ENCODE measurements at regions not wholly inside any gene's neighbourhood (a gene's known extent, or its start where the extent isn't known, plus 50 kb on each side); places are given as distances from the start of the nearest gene placed in this dataset.
A peak's percentile ranks its signal among the peaks of the same experiment; 100 is the strongest.

DNA sequence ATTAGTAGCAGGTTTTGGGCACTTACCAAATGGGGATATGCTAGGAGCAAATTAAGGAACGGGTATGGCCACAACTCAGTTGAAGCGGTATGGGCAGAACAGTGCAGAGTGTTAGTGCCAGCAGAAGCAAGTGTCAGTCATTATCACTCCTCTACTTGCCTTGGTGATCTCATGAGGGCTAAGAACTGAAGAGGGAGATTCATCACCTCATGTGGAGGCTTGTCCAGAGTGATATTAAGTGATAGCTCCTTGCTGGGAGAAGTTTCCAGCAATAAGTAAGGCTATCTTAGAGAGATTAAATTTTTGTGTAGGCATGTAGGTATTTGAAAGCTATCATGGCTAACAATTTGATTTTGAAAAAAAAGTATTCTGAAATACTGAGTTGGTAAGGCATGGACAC lies 615.4 kb upstream of the SMIM31 start:
- H4K91ac ChIP-seq (replicated peaks; ENCODE audit: insufficient read length, low read length): no peak overlapping the region
- H2AFZ ChIP-seq (ENCODE audit: low read length): no peak overlapping the region
- H3K79me1 ChIP-seq (ENCODE audit: low read depth, low read length): no peaks in the 10 kb centered on the region
- no peak overlapping the region for H3K18ac ChIP-seq (ENCODE audit: extremely low read depth, low read length)
- peak overlapping the region; percentile 69 for H3K4ac ChIP-seq (replicated peaks; ENCODE audit: insufficient read length, low read depth, low read length)
- DNase-seq (ENCODE audit: low read depth in 1 of 2, low spot score in 2 of 2) (no peak), FAIRE-seq (no peak)
- peak overlapping the region; percentile 75; the same call in 1 of the 2 replicates for H2BK20ac ChIP-seq (ENCODE audit: low read length)
- no peak overlapping the region for H3K4me3 ChIP-seq (ENCODE audit: extremely low read depth in 1 of 4, insufficient read depth in 2 of 4, low read depth in 3 of 4, low read length in 4 of 4)
- H3K79me2 ChIP-seq (ENCODE audit: control insufficient read depth in 1 of 2, insufficient read depth in 2 of 2, low read length in 2 of 2): no peaks in the 10 kb centered on the region
- H3K4me2 ChIP-seq (ENCODE audit: insufficient read depth in 1 of 2, low read depth in 2 of 2, low read length in 2 of 2): no peak overlapping the region
- ChIA-PET POLR2A (ENCODE audit: partially characterized antibody) (no interaction called here), CTCF (ENCODE audit: partially characterized antibody) (no interaction called here)
- no peaks in the 10 kb centered on the region for H3K27me3 ChIP-seq (replicated peaks in 1 of 4; ENCODE audit: control insufficient read depth in 3 of 4, extremely low read depth in 1 of 4, insufficient read depth in 3 of 4, low read length in 3 of 4)
- no peak overlapping the region for H3K27ac ChIP-seq (ENCODE audit: low read depth, low read length)
- no peak overlapping the region for H2BK120ac ChIP-seq (replicated peaks; ENCODE audit: low read depth, low read length)
- H2BK12ac ChIP-seq (ENCODE audit: low read depth, low read length): no peak overlapping the region
- no peak for TF ChIP-seq TCF12 (IDR thresholded peaks at IDR 0.05; ENCODE audit: low read depth, low read length)
- TF ChIP-seq RXRA (IDR thresholded peaks at IDR 0.05; ENCODE audit: insufficient read depth, low read depth, low read length): no peak
- no peak for TF ChIP-seq TAF1 (IDR thresholded peaks at IDR 0.05; ENCODE audit: low read depth, low read length)
- no peak for TF ChIP-seq EZH2 (IDR thresholded peaks at IDR 0.05; ENCODE audit: low read depth, low read length, severe bottlenecking)
- TF ChIP-seq TEAD4 (IDR thresholded peaks at IDR 0.05; ENCODE audit: low read depth, low read length): no peak
- no peak for TF ChIP-seq HDAC6 (IDR thresholded peaks at IDR 0.05; ENCODE audit: low read depth, low read length)
- TF ChIP-seq, protein P1, sequence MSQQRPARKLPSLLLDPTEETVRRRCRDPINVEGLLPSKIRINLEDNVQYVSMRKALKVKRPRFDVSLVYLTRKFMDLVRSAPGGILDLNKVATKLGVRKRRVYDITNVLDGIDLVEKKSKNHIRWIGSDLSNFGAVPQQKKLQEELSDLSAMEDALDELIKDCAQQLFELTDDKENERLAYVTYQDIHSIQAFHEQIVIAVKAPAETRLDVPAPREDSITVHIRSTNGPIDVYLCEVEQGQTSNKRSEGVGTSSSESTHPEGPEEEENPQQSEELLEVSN (IDR thresholded peaks at IDR 0.05): no peak
- TF ChIP-seq JUND (IDR thresholded peaks at IDR 0.05; ENCODE audit: low read length): no peak
- TF ChIP-seq SUZ12 (IDR thresholded peaks at IDR 0.05; ENCODE audit: low read length): no peak
- TF ChIP-seq, protein P2, sequence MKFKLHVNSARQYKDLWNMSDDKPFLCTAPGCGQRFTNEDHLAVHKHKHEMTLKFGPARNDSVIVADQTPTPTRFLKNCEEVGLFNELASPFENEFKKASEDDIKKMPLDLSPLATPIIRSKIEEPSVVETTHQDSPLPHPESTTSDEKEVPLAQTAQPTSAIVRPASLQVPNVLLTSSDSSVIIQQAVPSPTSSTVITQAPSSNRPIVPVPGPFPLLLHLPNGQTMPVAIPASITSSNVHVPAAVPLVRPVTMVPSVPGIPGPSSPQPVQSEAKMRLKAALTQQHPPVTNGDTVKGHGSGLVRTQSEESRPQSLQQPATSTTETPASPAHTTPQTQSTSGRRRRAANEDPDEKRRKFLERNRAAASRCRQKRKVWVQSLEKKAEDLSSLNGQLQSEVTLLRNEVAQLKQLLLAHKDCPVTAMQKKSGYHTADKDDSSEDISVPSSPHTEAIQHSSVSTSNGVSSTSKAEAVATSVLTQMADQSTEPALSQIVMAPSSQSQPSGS (IDR thresholded peaks at IDR 0.05; ENCODE audit: low read length): no peak
- no peak for TF ChIP-seq GABPA (IDR thresholded peaks at IDR 0.05; ENCODE audit: borderline replicate concordance, insufficient read depth, low read length)
- no peak for TF ChIP-seq EP300 (IDR thresholded peaks at IDR 0.05; ENCODE audit: borderline replicate concordance in 1 of 2, low read depth in 2 of 2, low read length in 2 of 2)
- no peak overlapping the region for H4K8ac ChIP-seq (ENCODE audit: extremely low read depth, insufficient read depth, low read length)
- no peaks in the 10 kb centered on the region for H3K36me3 ChIP-seq (ENCODE audit: control insufficient read depth in 2 of 4, insufficient read depth in 4 of 4, low read length in 3 of 4)
- H3K23me2 ChIP-seq (ENCODE audit: low read depth, low read length): no peaks in the 10 kb centered on the region
- H3K4me1 ChIP-seq (replicated peaks in 1 of 4; ENCODE audit: control insufficient read depth in 3 of 4, insufficient read depth in 4 of 4, low read length in 3 of 4): peaks cover 0 to 8% (median 0%) of the 10 kb centered on the region in 4 experiments; a peak in 2 of 7 replicates
- WGBS, 2 experiments (ENCODE audit: extremely low coverage in 1 of 2, insufficient coverage in 1 of 2, insufficient read length in 1 of 2, insufficient replicate concordance in 2 of 2, low coverage in 1 of 2, low lambda C conversion rate in 2 of 2, missing lambda C conversion rate in 1 of 2): 93% methylated on average over 2 of the region's 2 CpGs; no CpG with 5 or more reads in 1 of the 2 experiments
- H4K20me1 ChIP-seq (replicated peaks in 1 of 2; ENCODE audit: control insufficient read depth in 1 of 2, insufficient read depth in 2 of 2, low read length in 2 of 2): no peaks in the 10 kb centered on the region
- H2AK5ac ChIP-seq (ENCODE audit: low read depth, low read length): no peak overlapping the region; the same call in 1 of the 2 replicates
- no peak overlapping the region for H2BK5ac ChIP-seq (ENCODE audit: low read depth, low read length)
- no peak overlapping the region for H2BK15ac ChIP-seq (ENCODE audit: low read length)
- H3K9ac ChIP-seq (replicated peaks in 1 of 4; ENCODE audit: extremely low read depth in 1 of 4, low read depth in 3 of 4, low read length in 3 of 4): no peak overlapping the region
- no peak overlapping the region for H3K23ac ChIP-seq (ENCODE audit: insufficient read length)
- H3K14ac ChIP-seq (ENCODE audit: insufficient read length): no peak overlapping the region
- H3K9me3 ChIP-seq (ENCODE audit: insufficient read depth in 2 of 2, low read depth in 1 of 2, low read length in 1 of 2): peaks cover 7 to 8% of the 10 kb centered on the region in 2 experiments; a peak in 2 of 4 replicates
- no peak overlapping the region for H3K56ac ChIP-seq (replicated peaks; ENCODE audit: insufficient read length, low read depth, low read length)
- H4K5ac ChIP-seq (ENCODE audit: insufficient read length, low read depth, low read length): no peak overlapping the region

All from H1 (cell line).